GM12878 (cell line): ENCODE measurements at regions not wholly inside any gene's neighbourhood (a gene's known extent, or its start where the extent isn't known, plus 50 kb on each side); places are given as distances from the start of the nearest gene placed in this dataset.

ENCODE experiments used
- EZH2 ChIP-seq: IDR thresholded peaks from 2 replicates; pipeline ENCODE4 v1.6.1; 2012; ENCODE audit warnings: low read depth, mild to moderate bottlenecking, control low read depth, inconsistent platforms, low read length, borderline replicate concordance; ENCODE audit not compliant: control insufficient read depth
- POLR2AphosphoS5 ChIP-seq: IDR thresholded peaks from 2 replicates; pipeline ENCODE4 v1.6.1; 2011; ENCODE audit warnings: mild to moderate bottlenecking, low read length, inconsistent platforms
- SPI1 ChIP-seq: IDR thresholded peaks from 2 replicates; pipeline ENCODE4 v1.6.1; 2011; ENCODE audit warnings: low read depth, mild to moderate bottlenecking, low read length, moderate library complexity, borderline replicate concordance; ENCODE audit not compliant: insufficient read depth
- USF2 ChIP-seq: IDR thresholded peaks from 2 replicates; pipeline ENCODE4 v1.6.1; 2011; ENCODE audit warnings: low read depth, low read length, improper control_type of control experiment, borderline replicate concordance
- YBX1 ChIP-seq: fragments of 450-650 bp; IDR thresholded peaks from 2 replicates; pipeline ENCODE4 v1.6.1; 2016; ENCODE audit warnings: antibody characterized with exemption
- ZNF207 ChIP-seq: fragments of 450-650 bp; IDR thresholded peaks from 2 replicates; pipeline ENCODE4 v1.6.1; 2014; ENCODE audit warnings: antibody characterized with exemption, mild to moderate bottlenecking, borderline replicate concordance
- ZNF384 ChIP-seq: IDR thresholded peaks from 2 replicates; pipeline ENCODE4 v1.6.1; 2012; ENCODE audit warnings: low read depth, mild to moderate bottlenecking, low read length, improper control_type of control experiment, borderline replicate concordance
- TF ChIP-seq, protein P1 (sequence below), 3 experiments: IDR thresholded peaks in 2 of 3; conservative IDR thresholded peaks in 1 of 3; 2 replicates each; pipeline ENCODE4 v1.5.1; 2011; ENCODE audit warnings: low read depth in 3 of 3, low read length in 3 of 3, mild to moderate bottlenecking in 3 of 3, control low read depth in 2 of 3, moderate library complexity in 2 of 3, inconsistent platforms in 1 of 3, mixed read lengths in 1 of 3; ENCODE audit not compliant: control insufficient read depth in 2 of 3, insufficient read depth in 1 of 3; ENCODE audit errors: extremely low read depth in 1 of 3
- TF ChIP-seq, protein P2 (sequence below): IDR thresholded peaks from 2 replicates; pipeline ENCODE4 v1.6.1; 2012; ENCODE audit warnings: mild to moderate bottlenecking, low read depth, low read length

DNA sequence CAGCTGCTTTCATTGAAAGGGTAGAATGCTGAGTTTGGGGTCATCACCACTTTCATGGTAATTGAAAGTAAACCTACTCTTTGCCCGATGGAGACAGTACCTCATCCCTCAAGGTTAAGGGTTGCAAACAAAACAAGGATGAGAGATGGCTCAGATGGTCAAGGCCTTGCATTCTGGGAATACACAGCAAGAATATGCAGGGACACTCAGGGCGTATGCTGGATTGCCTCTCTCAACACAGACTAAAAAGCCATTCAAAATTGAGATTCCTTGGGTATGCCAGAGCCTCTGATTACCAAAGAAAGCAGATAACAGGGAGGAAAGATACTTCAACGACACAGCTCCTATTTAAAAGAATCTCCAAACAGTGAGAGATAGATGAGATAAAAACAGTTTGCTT lies 310.4 kb downstream of the ARAP2 start:
- TF ChIP-seq ZNF384 (no peak), YBX1 (no peak), EZH2 (no peak), USF2 (no peak), POLR2AphosphoS5 (no peak), SPI1 (no peak), ZNF207 (no peak)
- TF ChIP-seq, protein P1, sequence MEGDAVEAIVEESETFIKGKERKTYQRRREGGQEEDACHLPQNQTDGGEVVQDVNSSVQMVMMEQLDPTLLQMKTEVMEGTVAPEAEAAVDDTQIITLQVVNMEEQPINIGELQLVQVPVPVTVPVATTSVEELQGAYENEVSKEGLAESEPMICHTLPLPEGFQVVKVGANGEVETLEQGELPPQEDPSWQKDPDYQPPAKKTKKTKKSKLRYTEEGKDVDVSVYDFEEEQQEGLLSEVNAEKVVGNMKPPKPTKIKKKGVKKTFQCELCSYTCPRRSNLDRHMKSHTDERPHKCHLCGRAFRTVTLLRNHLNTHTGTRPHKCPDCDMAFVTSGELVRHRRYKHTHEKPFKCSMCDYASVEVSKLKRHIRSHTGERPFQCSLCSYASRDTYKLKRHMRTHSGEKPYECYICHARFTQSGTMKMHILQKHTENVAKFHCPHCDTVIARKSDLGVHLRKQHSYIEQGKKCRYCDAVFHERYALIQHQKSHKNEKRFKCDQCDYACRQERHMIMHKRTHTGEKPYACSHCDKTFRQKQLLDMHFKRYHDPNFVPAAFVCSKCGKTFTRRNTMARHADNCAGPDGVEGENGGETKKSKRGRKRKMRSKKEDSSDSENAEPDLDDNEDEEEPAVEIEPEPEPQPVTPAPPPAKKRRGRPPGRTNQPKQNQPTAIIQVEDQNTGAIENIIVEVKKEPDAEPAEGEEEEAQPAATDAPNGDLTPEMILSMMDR (IDR thresholded peaks at IDR 0.05 in 2 of 3, conservative IDR thresholded peaks at IDR 0.05 in 1 of 3; ENCODE audit: control insufficient read depth in 2 of 3, extremely low read depth in 1 of 3, insufficient read depth in 1 of 3, low read depth in 3 of 3, low read length in 3 of 3), result no peak
- TF ChIP-seq, protein P2, sequence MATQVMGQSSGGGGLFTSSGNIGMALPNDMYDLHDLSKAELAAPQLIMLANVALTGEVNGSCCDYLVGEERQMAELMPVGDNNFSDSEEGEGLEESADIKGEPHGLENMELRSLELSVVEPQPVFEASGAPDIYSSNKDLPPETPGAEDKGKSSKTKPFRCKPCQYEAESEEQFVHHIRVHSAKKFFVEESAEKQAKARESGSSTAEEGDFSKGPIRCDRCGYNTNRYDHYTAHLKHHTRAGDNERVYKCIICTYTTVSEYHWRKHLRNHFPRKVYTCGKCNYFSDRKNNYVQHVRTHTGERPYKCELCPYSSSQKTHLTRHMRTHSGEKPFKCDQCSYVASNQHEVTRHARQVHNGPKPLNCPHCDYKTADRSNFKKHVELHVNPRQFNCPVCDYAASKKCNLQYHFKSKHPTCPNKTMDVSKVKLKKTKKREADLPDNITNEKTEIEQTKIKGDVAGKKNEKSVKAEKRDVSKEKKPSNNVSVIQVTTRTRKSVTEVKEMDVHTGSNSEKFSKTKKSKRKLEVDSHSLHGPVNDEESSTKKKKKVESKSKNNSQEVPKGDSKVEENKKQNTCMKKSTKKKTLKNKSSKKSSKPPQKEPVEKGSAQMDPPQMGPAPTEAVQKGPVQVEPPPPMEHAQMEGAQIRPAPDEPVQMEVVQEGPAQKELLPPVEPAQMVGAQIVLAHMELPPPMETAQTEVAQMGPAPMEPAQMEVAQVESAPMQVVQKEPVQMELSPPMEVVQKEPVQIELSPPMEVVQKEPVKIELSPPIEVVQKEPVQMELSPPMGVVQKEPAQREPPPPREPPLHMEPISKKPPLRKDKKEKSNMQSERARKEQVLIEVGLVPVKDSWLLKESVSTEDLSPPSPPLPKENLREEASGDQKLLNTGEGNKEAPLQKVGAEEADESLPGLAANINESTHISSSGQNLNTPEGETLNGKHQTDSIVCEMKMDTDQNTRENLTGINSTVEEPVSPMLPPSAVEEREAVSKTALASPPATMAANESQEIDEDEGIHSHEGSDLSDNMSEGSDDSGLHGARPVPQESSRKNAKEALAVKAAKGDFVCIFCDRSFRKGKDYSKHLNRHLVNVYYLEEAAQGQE, result no peak
